ENCODE measurements at regions not wholly inside any gene's neighbourhood (a gene's known extent, or its start where the extent isn't known, plus 50 kb on each side); places are given as distances from the start of the nearest gene placed in this dataset.

GRCh38 chr12:98042668-98043067 is 472.7 kb upstream of the TMPO start:
- no peak for FAIRE-seq
- no peak overlapping the region for H3K27ac ChIP-seq (ENCODE audit: extremely low read depth, low read depth, low read length)
- H3K79me2 ChIP-seq (ENCODE audit: control insufficient read depth, insufficient read depth, low read length) = no peaks in the 10 kb centered on the region
- no peaks in the 10 kb centered on the region for H4K20me1 ChIP-seq (replicated peaks; ENCODE audit: control insufficient read depth, insufficient read depth, low read length)
- H3K9me3 ChIP-seq (replicated peaks; ENCODE audit: control insufficient read depth, insufficient read depth, low read depth, low read length) = no peaks in the 10 kb centered on the region
- no peak overlapping the region for H3K9ac ChIP-seq (ENCODE audit: insufficient read depth in 1 of 2, low read depth in 2 of 2, low read length in 2 of 2)
- ChIA-PET POLR2A (no interaction called here), CTCF (ENCODE audit: low intra/inter-chr PET ratio) (no interaction called here)
- intact Hi-C loops (cut with micrococcal nuclease) (no loop called here), in situ Hi-C loops (cut with MboI) (no loop called here)
- H3K4me3 ChIP-seq = no peak overlapping the region
- DNase-seq (ENCODE audit: extremely low read depth in 1 of 4, low spot score in 3 of 4) = no peak
- no peaks in the 10 kb centered on the region for H3K9me1 ChIP-seq (ENCODE audit: control insufficient read depth, insufficient read depth, low read length)
- H3K27me3 ChIP-seq (ENCODE audit: control insufficient read depth in 2 of 2, insufficient read depth in 2 of 2, low read length in 2 of 2) = no peaks in the 10 kb centered on the region
- no peak for ATAC-seq
- no peaks in the 10 kb centered on the region for H3K36me3 ChIP-seq (ENCODE audit: control insufficient read depth, insufficient read depth, low read length)
- no TSS peak for BruUV-seq (replicated peaks)
- no peak for TF ChIP-seq ZNF354B (CRISPR knock-in tag; IDR thresholded peaks at IDR 0.05)
- H2AFZ ChIP-seq (ENCODE audit: low read depth, low read length) = no peak overlapping the region
- H3K4me1 ChIP-seq (replicated peaks in 1 of 2; ENCODE audit: control insufficient read depth in 2 of 2, insufficient read depth in 2 of 2, low read length in 2 of 2) = no peaks in the 10 kb centered on the region
- no peak overlapping the region for H3K4me2 ChIP-seq (ENCODE audit: insufficient read depth, low read length)

GRCh38 chr12:98045395-98045794 is 470.0 kb upstream of the TMPO start:
- Histone ChIP-seq H3K4me3 (no peak overlapping the region), H3K9ac (ENCODE audit: insufficient read depth in 1 of 2, low read depth in 2 of 2, low read length in 2 of 2) (no peak overlapping the region), H3K4me2 (ENCODE audit: insufficient read depth, low read length) (no peak overlapping the region), H3K79me2 (ENCODE audit: control insufficient read depth, insufficient read depth, low read length) (no peaks in the 10 kb centered on the region), H2AFZ (ENCODE audit: low read depth, low read length) (no peak overlapping the region), H3K27me3 (ENCODE audit: control insufficient read depth in 2 of 2, insufficient read depth in 2 of 2, low read length in 2 of 2) (no peaks in the 10 kb centered on the region), H4K20me1 (replicated peaks; ENCODE audit: control insufficient read depth, insufficient read depth, low read length) (no peaks in the 10 kb centered on the region), H3K9me1 (ENCODE audit: control insufficient read depth, insufficient read depth, low read length) (no peaks in the 10 kb centered on the region), H3K4me1 (replicated peaks in 1 of 2; ENCODE audit: control insufficient read depth in 2 of 2, insufficient read depth in 2 of 2, low read length in 2 of 2) (no peaks in the 10 kb centered on the region), H3K9me3 (replicated peaks; ENCODE audit: control insufficient read depth, insufficient read depth, low read depth, low read length) (no peaks in the 10 kb centered on the region), H3K36me3 (ENCODE audit: control insufficient read depth, insufficient read depth, low read length) (no peaks in the 10 kb centered on the region), H3K27ac (ENCODE audit: extremely low read depth, low read depth, low read length) (no peak overlapping the region)
- FAIRE-seq = no peak
- intact Hi-C loops (cut with micrococcal nuclease) = no loop called here
- WGBS (ENCODE audit: insufficient coverage, low coverage, missing lambda C conversion rate) = 1% methylated on average over 4 of the region's 4 CpGs
- no peak for DNase-seq (ENCODE audit: extremely low read depth in 1 of 4, low spot score in 3 of 4)
- in situ Hi-C loops (cut with MboI) = no loop called here
- ATAC-seq = no peak
- no TSS peak for BruUV-seq (replicated peaks)
- ChIA-PET POLR2A (no interaction called here), CTCF (ENCODE audit: low intra/inter-chr PET ratio) (no interaction called here)
- TF ChIP-seq MYC (IDR thresholded peaks at IDR 0.05; ENCODE audit: low read depth, low read length) = no peak
- TF ChIP-seq MYC (CRISPR knock-in tag; IDR thresholded peaks at IDR 0.05; ENCODE audit: borderline replicate concordance, low read depth) = no peak
- TF ChIP-seq SRSF3 (IDR thresholded peaks at IDR 0.05; ENCODE audit: insufficient read depth, low read length) = no peak
- no peak for TF ChIP-seq IRF9 (tag; IDR thresholded peaks at IDR 0.05)
- no peak for TF ChIP-seq MTA2 (IDR thresholded peaks at IDR 0.05; ENCODE audit: low read depth)

All from K562 (cell line).